HAP-1 (cell line): ENCODE measurements at regions not wholly inside any gene's neighbourhood (a gene's known extent, or its start where the extent isn't known, plus 50 kb on each side); places are given as distances from the start of the nearest gene placed in this dataset.

Experiments used
- DNase-seq, 2 experiments: peaks; one replicate each; pipeline ENCODE4 v3.0.0-alpha.2; 2016 to 2020; ENCODE audit warnings: low spot score in 2 of 2
- H3K27me3 ChIP-seq: fragments of 250-450 bp; sonication (Bioruptor Pico); 2 replicates; pipeline ENCODE4 v1.5.1; 2020; ENCODE audit warnings: low read depth, mild to moderate bottlenecking, moderate library complexity
- H3K36me3 ChIP-seq: fragments of 250-450 bp; sonication (Bioruptor Pico); replicated peaks from 2 replicates; pipeline ENCODE4 v1.5.1; 2020; ENCODE audit warnings: mild to moderate bottlenecking
- H3K4me1 ChIP-seq: fragments of 250-450 bp; sonication (Bioruptor Pico); 2 replicates; pipeline ENCODE4 v1.5.1; 2020; ENCODE audit warnings: mild to moderate bottlenecking
- H3K4me3 ChIP-seq: fragments of 250-450 bp; sonication (Bioruptor Pico); 2 replicates; pipeline ENCODE4 v1.5.1; 2020; ENCODE audit warnings: mild to moderate bottlenecking, moderate library complexity
- H3K9me3 ChIP-seq: fragments of 250-450 bp; sonication (Bioruptor Pico); 2 replicates; pipeline ENCODE4 v1.5.1; 2020; ENCODE audit warnings: mild to moderate bottlenecking, moderate library complexity
- in situ Hi-C: fragments of 300-500 bp; cut with MboI; formaldehyde crosslinking; loops from 3 replicates; pipeline ENCODE4 v1.14.3; 2020; ENCODE audit warnings: low sequenced_read_pairs, inconsistent platforms, mixed read lengths

GRCh38 chr2:168348076-168348475, 100.7 kb upstream of the STK39 start:
- in situ Hi-C loops, result loop anchor here (5.0 to 10.0 kb wide), 3 partner anchors 357 to 569 kb away; no protein-coding TSS in a partner anchor
- H3K4me3 ChIP-seq, result no peak overlapping the region
- DNase-seq, result peak; percentile 55 to 71
- H3K9me3 ChIP-seq, result no peaks in the 10 kb centered on the region
- H3K4me1 ChIP-seq, result peaks cover 4% of the 10 kb centered on the region
- no peaks in the 10 kb centered on the region for H3K27me3 ChIP-seq
- H3K36me3 ChIP-seq, result no peaks in the 10 kb centered on the region

- Histone ChIP-seq H3K36me3 (no peaks in the 10 kb centered on the region), H3K4me3 (no peak overlapping the region), H3K4me1 (peaks cover 4% of the 10 kb centered on the region), H3K9me3 (no peaks in the 10 kb centered on the region), H3K27me3 (no peaks in the 10 kb centered on the region; the same call in 1 of the 2 replicates)
- in situ Hi-C loops, result no loop called here
- no peak for DNase-seq
Observed at GRCh38 chr2:168350380-168350779, 103.0 kb upstream of the STK39 start.

GRCh38 chr2:168353251-168353650, 102.8 kb upstream of the CERS6 start:
- Histone ChIP-seq H3K36me3 (no peaks in the 10 kb centered on the region), H3K4me3 (no peak overlapping the region), H3K27me3 (no peaks in the 10 kb centered on the region; the same call in 1 of the 2 replicates), H3K9me3 (no peaks in the 10 kb centered on the region), H3K4me1 (no peaks in the 10 kb centered on the region)
- no peak for DNase-seq
- in situ Hi-C loops, result no loop called here

GRCh38 chr2:168354499-168354898, 101.6 kb upstream of the CERS6 start:
- Histone ChIP-seq H3K36me3 (no peaks in the 10 kb centered on the region), H3K9me3 (no peaks in the 10 kb centered on the region), H3K27me3 (no peaks in the 10 kb centered on the region; the same call in 1 of the 2 replicates), H3K4me1 (no peaks in the 10 kb centered on the region), H3K4me3 (no peak overlapping the region)
- in situ Hi-C loops, result no loop called here
- DNase-seq, result no peak

- Histone ChIP-seq H3K36me3 (no peaks in the 10 kb centered on the region), H3K4me3 (no peak overlapping the region), H3K27me3 (no peaks in the 10 kb centered on the region; the same call in 1 of the 2 replicates), H3K9me3 (no peaks in the 10 kb centered on the region), H3K4me1 (no peaks in the 10 kb centered on the region)
- in situ Hi-C loops, result no loop called here
- no peak for DNase-seq
Observed at GRCh38 chr2:168355121-168355520, 101.0 kb upstream of the CERS6 start.

- Histone ChIP-seq H3K27me3 (no peaks in the 10 kb centered on the region; the same call in 1 of the 2 replicates), H3K9me3 (no peaks in the 10 kb centered on the region)
- in situ Hi-C loops, result no loop called here
Observed at GRCh38 chr2:168355779-168356476, 100.1 kb upstream of the CERS6 start.

GRCh38 chr2:168356477-168356835, 99.6 kb upstream of the CERS6 start:
- Histone ChIP-seq H3K9me3 (no peaks in the 10 kb centered on the region), H3K27me3 (no peaks in the 10 kb centered on the region; the same call in 1 of the 2 replicates), H3K4me1 (no peaks in the 10 kb centered on the region), H3K4me3 (no peak overlapping the region), H3K36me3 (no peaks in the 10 kb centered on the region)
- DNase-seq, result no peak
- in situ Hi-C loops, result no loop called here

More at GRCh38 chr2:168355779-168356476, 100.1 kb upstream of the CERS6 start:
- no peak for DNase-seq
- no peaks in the 10 kb centered on the region for H3K4me1 ChIP-seq
- H3K36me3 ChIP-seq, result no peaks in the 10 kb centered on the region
- H3K4me3 ChIP-seq, result no peak overlapping the region

- no peak overlapping the region for H3K4me3 ChIP-seq
- no peaks in the 10 kb centered on the region; the same call in 1 of the 2 replicates for H3K27me3 ChIP-seq
- H3K9me3 ChIP-seq, result no peaks in the 10 kb centered on the region
- no peaks in the 10 kb centered on the region for H3K4me1 ChIP-seq
- in situ Hi-C loops, result no loop called here
- H3K36me3 ChIP-seq, result no peaks in the 10 kb centered on the region
- no peak for DNase-seq
Observed at GRCh38 chr2:168357797-168358472, 98.1 kb upstream of the CERS6 start.

GRCh38 chr2:168359082-168359481, 97.0 kb upstream of the CERS6 start:
- H3K27me3 ChIP-seq, result no peaks in the 10 kb centered on the region
- H3K4me1 ChIP-seq, result no peaks in the 10 kb centered on the region
- H3K4me3 ChIP-seq, result no peak overlapping the region
- H3K9me3 ChIP-seq, result no peaks in the 10 kb centered on the region
- DNase-seq, result no peak
- in situ Hi-C loops, result no loop called here
- no peaks in the 10 kb centered on the region for H3K36me3 ChIP-seq

GRCh38 chr2:168363347-168364092, 92.6 kb upstream of the CERS6 start:
- Histone ChIP-seq H3K4me1 (no peaks in the 10 kb centered on the region), H3K36me3 (no peaks in the 10 kb centered on the region), H3K9me3 (no peaks in the 10 kb centered on the region), H3K27me3 (no peaks in the 10 kb centered on the region), H3K4me3 (no peak overlapping the region)
- in situ Hi-C loops, result no loop called here
- DNase-seq, result no peak

- Histone ChIP-seq H3K9me3 (no peaks in the 10 kb centered on the region), H3K36me3 (no peaks in the 10 kb centered on the region), H3K27me3 (no peaks in the 10 kb centered on the region), H3K4me1 (no peaks in the 10 kb centered on the region), H3K4me3 (no peak overlapping the region)
- in situ Hi-C loops, result no loop called here
- DNase-seq, result no peak
Observed at GRCh38 chr2:168365094-168365621, 90.9 kb upstream of the CERS6 start.

- Histone ChIP-seq H3K4me3 (no peak overlapping the region), H3K27me3 (no peaks in the 10 kb centered on the region), H3K4me1 (no peaks in the 10 kb centered on the region), H3K9me3 (no peaks in the 10 kb centered on the region), H3K36me3 (no peaks in the 10 kb centered on the region)
- DNase-seq, result no peak
- in situ Hi-C loops, result no loop called here
Observed at GRCh38 chr2:168369031-168369430, 87.0 kb upstream of the CERS6 start.

- in situ Hi-C loops, result no loop called here
- no peaks in the 10 kb centered on the region for H3K9me3 ChIP-seq
- no peak for DNase-seq
- no peaks in the 10 kb centered on the region for H3K4me1 ChIP-seq
- no peaks in the 10 kb centered on the region for H3K27me3 ChIP-seq
- H3K36me3 ChIP-seq, result no peaks in the 10 kb centered on the region
- H3K4me3 ChIP-seq, result no peak overlapping the region
Observed at GRCh38 chr2:168371273-168372019, 84.6 kb upstream of the CERS6 start.
